GM12878 (cell line): ENCODE measurements at regions not wholly inside any gene's neighbourhood (a gene's known extent, or its start where the extent isn't known, plus 50 kb on each side); places are given as distances from the start of the nearest gene placed in this dataset.

ENCODE experiments used
- ATAC-seq: fragments of 200-7000 bp; cut with Tn5 transposase; 3 replicates; pipeline ENCODE4 v1.9.1; 2020; ENCODE audit warnings: mild to moderate bottlenecking, moderate library complexity
- BruUV-seq: library from RNA; stranded (reverse); fragments of 400-500 nt; replicated peaks from 2 replicates; lab custom pipeline; 2021; lab: Mats Ljungman, UMichigan
- CTCF ChIA-PET: fragments of 300-600 bp; sonication (Branson Sonifier 250); formaldehyde crosslinking; extraction: SDS; loops from one replicate; lab custom pipeline; 2021; ENCODE audit warnings: inconsistent platforms; lab: Yijun Ruan, JAX
- POLR2A ChIA-PET: fragments of 350-600 bp; formaldehyde crosslinking; extraction: SDS; loops from one replicate; lab custom pipeline; 2021; ENCODE audit warnings: inconsistent platforms; lab: Charles Lee
- RAD21 ChIA-PET: fragments of 300-600 bp; sonication (Branson Sonifier 250); formaldehyde crosslinking; loops from one replicate; lab custom pipeline; 2023; ENCODE audit warnings: antibody characterized with exemption; ENCODE audit not compliant: unreplicated experiment; lab: Charles Lee
- SMC1A ChIA-PET: fragments of 300-600 bp; sonication (Branson Sonifier 250); formaldehyde crosslinking; loops from one replicate; lab custom pipeline; 2023; ENCODE audit not compliant: unreplicated experiment, uncharacterized antibody; lab: Charles Lee
- DNase-seq: peaks from one replicate; pipeline ENCODE4 v3.0.0-alpha.2; 2011; ENCODE audit warnings: low read depth, low spot score
- FAIRE-seq: peaks from 3 replicates; lab custom pipeline; 2011; peaks lifted over from hg19 to GRCh38; lab: Jason Lieb, UNC
- H2AFZ ChIP-seq: 2 replicates; pipeline ENCODE4 v1.6.0; 2011; ENCODE audit warnings: low read depth, low read length, control low read depth; ENCODE audit not compliant: control insufficient read depth
- H3K27ac ChIP-seq: 2 replicates; pipeline ENCODE4 v1.5.1; 2011; ENCODE audit warnings: control low read depth; ENCODE audit not compliant: control insufficient read depth, insufficient read depth
- H3K27me3 ChIP-seq, 2 experiments: replicated peaks in 1 of 2; 2 replicates each; pipeline versions ENCODE4 v1.6.0 to v1.6.1; 2011; ENCODE audit warnings: low read length in 1 of 2; ENCODE audit not compliant: control insufficient read depth in 2 of 2, insufficient read depth in 2 of 2
- H3K36me3 ChIP-seq, 2 experiments: 2 replicates each; pipeline ENCODE4 v1.5.1; 2011; ENCODE audit warnings: low read length in 1 of 2; ENCODE audit not compliant: control insufficient read depth in 2 of 2, insufficient read depth in 2 of 2
- H3K4me1 ChIP-seq: 2 replicates; pipeline ENCODE4 v1.6.1; 2011; ENCODE audit warnings: mild to moderate bottlenecking, low read length, moderate library complexity, mixed read lengths; ENCODE audit not compliant: control insufficient read depth, insufficient read depth
- H3K4me2 ChIP-seq: 2 replicates; pipeline ENCODE4 v1.6.0; 2011; ENCODE audit warnings: control low read depth; ENCODE audit not compliant: control insufficient read depth, insufficient read depth
- H3K4me3 ChIP-seq: fragments of 200-600 bp; sonication (generic); 2 replicates; pipeline ENCODE4 v1.5.1; 2016
- H3K79me2 ChIP-seq: 2 replicates; pipeline ENCODE4 v1.6.0; 2011; ENCODE audit warnings: low read length; ENCODE audit not compliant: control insufficient read depth, insufficient read depth
- H3K9ac ChIP-seq: 2 replicates; pipeline ENCODE4 v1.8.0; 2011; ENCODE audit warnings: low read length, control low read depth, mixed read lengths; ENCODE audit not compliant: control insufficient read depth, insufficient read depth
- H3K9me3 ChIP-seq: replicated peaks from 3 replicates; pipeline ENCODE4 v1.5.1; 2011; ENCODE audit warnings: mild to moderate bottlenecking, low read length; ENCODE audit not compliant: control insufficient read depth, insufficient read depth
- H4K20me1 ChIP-seq: 2 replicates; pipeline ENCODE4 v1.6.0; 2011; ENCODE audit not compliant: control insufficient read depth, insufficient read depth
- CBX5 ChIP-seq: sonication (generic); IDR thresholded peaks from 2 replicates; pipeline ENCODE4 v1.6.1; 2016; ENCODE audit warnings: low read depth, moderate library complexity, mild to moderate bottlenecking, inconsistent platforms
- EED ChIP-seq: sonication (generic); IDR thresholded peaks from 2 replicates; pipeline ENCODE4 v1.6.1; 2016; ENCODE audit warnings: antibody characterized with exemption, low read depth
- HCFC1 ChIP-seq: fragments of 150-350 bp; IDR thresholded peaks from 2 replicates; pipeline ENCODE4 v1.6.1; 2014; ENCODE audit warnings: low read length
- RUNX3 ChIP-seq: IDR thresholded peaks from 2 replicates; pipeline ENCODE4 v1.6.1; 2012; ENCODE audit warnings: low read length, inconsistent platforms
- YY1 ChIP-seq: IDR thresholded peaks from 2 replicates; pipeline ENCODE4 v1.6.1; 2011; ENCODE audit warnings: low read depth, mild to moderate bottlenecking, low read length
- ZNF384 ChIP-seq: IDR thresholded peaks from 2 replicates; pipeline ENCODE4 v1.6.1; 2012; ENCODE audit warnings: low read depth, mild to moderate bottlenecking, low read length, improper control_type of control experiment, borderline replicate concordance
- WGBS: methylation state at CpG from one replicate; pipeline ENCODE4 v1.1.6; 2016; ENCODE audit warnings: low lambda C conversion rate; ENCODE audit not compliant: insufficient replicate concordance, insufficient coverage; ENCODE audit errors: missing lambda C conversion rate; 5-methylcytosine and 5-hydroxymethylcytosine counted together
- in situ Hi-C: fragments of 300-500 bp; cut with MboI; formaldehyde crosslinking; loops from 9 replicates; pipeline ENCODE4 v1.14.3; 2018; ENCODE audit warnings: mixed read lengths
- intact Hi-C: fragments of 100-400 bp; cut with micrococcal nuclease; formaldehyde crosslinking; loops from one replicate; pipeline ENCODE4 v1.14.2; 2022; ENCODE audit not compliant: unreplicated experiment
- TF ChIP-seq, protein P1 (sequence below): IDR thresholded peaks from 2 replicates; pipeline ENCODE4 v1.6.1; 2012; ENCODE audit warnings: improper control_type of control experiment, low read depth, low read length; ENCODE audit not compliant: insufficient replicate concordance
- TF ChIP-seq, protein P2 (sequence below): fragments of 450-650 bp; IDR thresholded peaks from 2 replicates; pipeline ENCODE4 v1.6.1; 2017; ENCODE audit warnings: mild to moderate bottlenecking, moderate library complexity
- TF ChIP-seq, protein P3 (sequence below): fragments of 450-650 bp; IDR thresholded peaks from 2 replicates; pipeline ENCODE4 v1.6.1; 2017; ENCODE audit warnings: mild to moderate bottlenecking, moderate library complexity

DNA sequence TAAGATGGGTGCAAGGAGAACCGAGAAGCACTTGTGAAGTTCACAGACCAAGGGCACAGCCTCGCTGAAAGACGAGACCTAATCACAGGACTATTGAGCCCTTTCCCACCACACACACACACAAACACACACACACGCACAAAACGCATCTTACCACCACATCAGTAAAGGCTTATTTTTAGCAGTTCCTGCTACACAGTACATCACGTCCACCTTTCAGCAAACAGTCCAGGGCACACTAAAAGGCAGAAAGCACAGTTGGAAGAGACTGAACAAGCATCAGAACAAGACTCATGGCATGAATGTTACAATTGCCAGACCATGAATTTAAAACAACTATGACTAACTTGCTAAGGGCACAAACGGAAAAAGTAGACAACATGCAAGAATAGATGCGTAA lies 83.6 kb upstream of the MAPK10 start:
- Histone ChIP-seq H3K4me1 (no peaks in the 10 kb centered on the region), H3K9me3 (no peaks in the 10 kb centered on the region), H3K9ac (no peak overlapping the region)
- TF ChIP-seq, protein P1, sequence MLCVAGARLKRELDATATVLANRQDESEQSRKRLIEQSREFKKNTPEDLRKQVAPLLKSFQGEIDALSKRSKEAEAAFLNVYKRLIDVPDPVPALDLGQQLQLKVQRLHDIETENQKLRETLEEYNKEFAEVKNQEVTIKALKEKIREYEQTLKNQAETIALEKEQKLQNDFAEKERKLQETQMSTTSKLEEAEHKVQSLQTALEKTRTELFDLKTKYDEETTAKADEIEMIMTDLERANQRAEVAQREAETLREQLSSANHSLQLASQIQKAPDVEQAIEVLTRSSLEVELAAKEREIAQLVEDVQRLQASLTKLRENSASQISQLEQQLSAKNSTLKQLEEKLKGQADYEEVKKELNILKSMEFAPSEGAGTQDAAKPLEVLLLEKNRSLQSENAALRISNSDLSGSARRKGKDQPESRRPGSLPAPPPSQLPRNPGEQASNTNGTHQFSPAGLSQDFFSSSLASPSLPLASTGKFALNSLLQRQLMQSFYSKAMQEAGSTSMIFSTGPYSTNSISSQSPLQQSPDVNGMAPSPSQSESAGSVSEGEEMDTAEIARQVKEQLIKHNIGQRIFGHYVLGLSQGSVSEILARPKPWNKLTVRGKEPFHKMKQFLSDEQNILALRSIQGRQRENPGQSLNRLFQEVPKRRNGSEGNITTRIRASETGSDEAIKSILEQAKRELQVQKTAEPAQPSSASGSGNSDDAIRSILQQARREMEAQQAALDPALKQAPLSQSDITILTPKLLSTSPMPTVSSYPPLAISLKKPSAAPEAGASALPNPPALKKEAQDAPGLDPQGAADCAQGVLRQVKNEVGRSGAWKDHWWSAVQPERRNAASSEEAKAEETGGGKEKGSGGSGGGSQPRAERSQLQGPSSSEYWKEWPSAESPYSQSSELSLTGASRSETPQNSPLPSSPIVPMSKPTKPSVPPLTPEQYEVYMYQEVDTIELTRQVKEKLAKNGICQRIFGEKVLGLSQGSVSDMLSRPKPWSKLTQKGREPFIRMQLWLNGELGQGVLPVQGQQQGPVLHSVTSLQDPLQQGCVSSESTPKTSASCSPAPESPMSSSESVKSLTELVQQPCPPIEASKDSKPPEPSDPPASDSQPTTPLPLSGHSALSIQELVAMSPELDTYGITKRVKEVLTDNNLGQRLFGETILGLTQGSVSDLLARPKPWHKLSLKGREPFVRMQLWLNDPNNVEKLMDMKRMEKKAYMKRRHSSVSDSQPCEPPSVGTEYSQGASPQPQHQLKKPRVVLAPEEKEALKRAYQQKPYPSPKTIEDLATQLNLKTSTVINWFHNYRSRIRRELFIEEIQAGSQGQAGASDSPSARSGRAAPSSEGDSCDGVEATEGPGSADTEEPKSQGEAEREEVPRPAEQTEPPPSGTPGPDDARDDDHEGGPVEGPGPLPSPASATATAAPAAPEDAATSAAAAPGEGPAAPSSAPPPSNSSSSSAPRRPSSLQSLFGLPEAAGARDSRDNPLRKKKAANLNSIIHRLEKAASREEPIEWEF: no peak
- TF ChIP-seq YY1 (no peak), ZNF384 (no peak), RUNX3 (no peak), EED (no peak), HCFC1 (no peak), CBX5 (no peak)
- TF ChIP-seq, protein P2, sequence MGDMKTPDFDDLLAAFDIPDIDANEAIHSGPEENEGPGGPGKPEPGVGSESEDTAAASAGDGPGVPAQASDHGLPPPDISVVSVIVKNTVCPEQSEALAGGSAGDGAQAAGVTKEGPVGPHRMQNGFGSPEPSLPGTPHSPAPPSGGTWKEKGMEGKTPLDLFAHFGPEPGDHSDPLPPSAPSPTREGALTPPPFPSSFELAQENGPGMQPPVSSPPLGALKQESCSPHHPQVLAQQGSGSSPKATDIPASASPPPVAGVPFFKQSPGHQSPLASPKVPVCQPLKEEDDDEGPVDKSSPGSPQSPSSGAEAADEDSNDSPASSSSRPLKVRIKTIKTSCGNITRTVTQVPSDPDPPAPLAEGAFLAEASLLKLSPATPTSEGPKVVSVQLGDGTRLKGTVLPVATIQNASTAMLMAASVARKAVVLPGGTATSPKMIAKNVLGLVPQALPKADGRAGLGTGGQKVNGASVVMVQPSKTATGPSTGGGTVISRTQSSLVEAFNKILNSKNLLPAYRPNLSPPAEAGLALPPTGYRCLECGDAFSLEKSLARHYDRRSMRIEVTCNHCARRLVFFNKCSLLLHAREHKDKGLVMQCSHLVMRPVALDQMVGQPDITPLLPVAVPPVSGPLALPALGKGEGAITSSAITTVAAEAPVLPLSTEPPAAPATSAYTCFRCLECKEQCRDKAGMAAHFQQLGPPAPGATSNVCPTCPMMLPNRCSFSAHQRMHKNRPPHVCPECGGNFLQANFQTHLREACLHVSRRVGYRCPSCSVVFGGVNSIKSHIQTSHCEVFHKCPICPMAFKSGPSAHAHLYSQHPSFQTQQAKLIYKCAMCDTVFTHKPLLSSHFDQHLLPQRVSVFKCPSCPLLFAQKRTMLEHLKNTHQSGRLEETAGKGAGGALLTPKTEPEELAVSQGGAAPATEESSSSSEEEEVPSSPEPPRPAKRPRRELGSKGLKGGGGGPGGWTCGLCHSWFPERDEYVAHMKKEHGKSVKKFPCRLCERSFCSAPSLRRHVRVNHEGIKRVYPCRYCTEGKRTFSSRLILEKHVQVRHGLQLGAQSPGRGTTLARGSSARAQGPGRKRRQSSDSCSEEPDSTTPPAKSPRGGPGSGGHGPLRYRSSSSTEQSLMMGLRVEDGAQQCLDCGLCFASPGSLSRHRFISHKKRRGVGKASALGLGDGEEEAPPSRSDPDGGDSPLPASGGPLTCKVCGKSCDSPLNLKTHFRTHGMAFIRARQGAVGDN: no peak
- TF ChIP-seq, protein P3, sequence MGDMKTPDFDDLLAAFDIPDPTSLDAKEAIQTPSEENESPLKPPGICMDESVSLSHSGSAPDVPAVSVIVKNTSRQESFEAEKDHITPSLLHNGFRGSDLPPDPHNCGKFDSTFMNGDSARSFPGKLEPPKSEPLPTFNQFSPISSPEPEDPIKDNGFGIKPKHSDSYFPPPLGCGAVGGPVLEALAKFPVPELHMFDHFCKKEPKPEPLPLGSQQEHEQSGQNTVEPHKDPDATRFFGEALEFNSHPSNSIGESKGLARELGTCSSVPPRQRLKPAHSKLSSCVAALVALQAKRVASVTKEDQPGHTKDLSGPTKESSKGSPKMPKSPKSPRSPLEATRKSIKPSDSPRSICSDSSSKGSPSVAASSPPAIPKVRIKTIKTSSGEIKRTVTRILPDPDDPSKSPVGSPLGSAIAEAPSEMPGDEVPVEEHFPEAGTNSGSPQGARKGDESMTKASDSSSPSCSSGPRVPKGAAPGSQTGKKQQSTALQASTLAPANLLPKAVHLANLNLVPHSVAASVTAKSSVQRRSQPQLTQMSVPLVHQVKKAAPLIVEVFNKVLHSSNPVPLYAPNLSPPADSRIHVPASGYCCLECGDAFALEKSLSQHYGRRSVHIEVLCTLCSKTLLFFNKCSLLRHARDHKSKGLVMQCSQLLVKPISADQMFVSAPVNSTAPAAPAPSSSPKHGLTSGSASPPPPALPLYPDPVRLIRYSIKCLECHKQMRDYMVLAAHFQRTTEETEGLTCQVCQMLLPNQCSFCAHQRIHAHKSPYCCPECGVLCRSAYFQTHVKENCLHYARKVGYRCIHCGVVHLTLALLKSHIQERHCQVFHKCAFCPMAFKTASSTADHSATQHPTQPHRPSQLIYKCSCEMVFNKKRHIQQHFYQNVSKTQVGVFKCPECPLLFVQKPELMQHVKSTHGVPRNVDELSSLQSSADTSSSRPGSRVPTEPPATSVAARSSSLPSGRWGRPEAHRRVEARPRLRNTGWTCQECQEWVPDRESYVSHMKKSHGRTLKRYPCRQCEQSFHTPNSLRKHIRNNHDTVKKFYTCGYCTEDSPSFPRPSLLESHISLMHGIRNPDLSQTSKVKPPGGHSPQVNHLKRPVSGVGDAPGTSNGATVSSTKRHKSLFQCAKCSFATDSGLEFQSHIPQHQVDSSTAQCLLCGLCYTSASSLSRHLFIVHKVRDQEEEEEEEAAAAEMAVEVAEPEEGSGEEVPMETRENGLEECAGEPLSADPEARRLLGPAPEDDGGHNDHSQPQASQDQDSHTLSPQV: no peak
- TF ChIP-seq, all 136 proteins: peak for 0
- Histone ChIP-seq H3K4me2 (no peak overlapping the region), H2AFZ (no peak overlapping the region), H4K20me1 (no peaks in the 10 kb centered on the region), H3K79me2 (no peaks in the 10 kb centered on the region), H3K27me3 (no peaks in the 10 kb centered on the region; a peak in 1 of 4 replicates), H3K36me3 (no peaks in the 10 kb centered on the region), H3K4me3 (no peak overlapping the region), H3K27ac (no peak overlapping the region)
- no peak for DNase-seq
- whole genome bisulfite sequencing: 4% methylated on average over 8 of the region's 8 CpGs
- no TSS peak for BruUV-seq
- intact Hi-C loops: no loop called here
- SMC1A ChIA-PET: no interaction called here
- no peak for FAIRE-seq
- CTCF ChIA-PET: interaction anchor here (1.0 kb wide), 1 partner anchor 53 kb away, joined by 3 read pairs; no protein-coding TSS in a partner anchor
- RAD21 ChIA-PET: interaction anchor here (0.8 kb wide), 1 partner anchor 9 kb away, joined by 4 read pairs; no protein-coding TSS in a partner anchor
- no peak for ATAC-seq
- in situ Hi-C loops: no loop called here
- POLR2A ChIA-PET: no interaction called here
